ENCODE measurements at regions not wholly inside any gene's neighbourhood (a gene's known extent, or its start where the extent isn't known, plus 50 kb on each side); places are given as distances from the start of the nearest gene placed in this dataset.

DNA sequence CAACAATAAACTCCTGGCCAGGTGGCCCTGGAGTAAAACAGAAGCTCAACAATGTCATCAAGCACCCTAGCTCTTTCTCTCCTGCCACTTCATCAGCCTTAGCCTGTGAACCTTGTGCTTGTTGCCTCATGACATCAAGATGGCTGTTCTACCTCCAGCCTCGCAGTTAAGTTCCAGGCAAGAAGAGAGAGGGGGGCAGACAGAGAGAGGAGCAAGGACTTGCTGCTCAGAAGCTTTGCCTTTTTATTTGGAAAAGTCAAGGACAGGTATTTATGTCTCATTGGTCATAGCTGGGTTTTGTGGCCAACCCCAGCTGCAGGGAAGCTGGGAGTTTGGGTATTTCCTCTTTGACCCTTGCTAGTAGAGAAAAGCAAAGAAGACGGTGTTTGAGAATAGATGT lies 60.3 kb upstream of the GADD45A start:
- 89 to 95% (median 92%) methylated on average over 2 of the region's 2 CpGs for WGBS, 3 donors
- H3K27ac ChIP-seq (ENCODE audit: low read depth, low read length), result no peak overlapping the region

DNA sequence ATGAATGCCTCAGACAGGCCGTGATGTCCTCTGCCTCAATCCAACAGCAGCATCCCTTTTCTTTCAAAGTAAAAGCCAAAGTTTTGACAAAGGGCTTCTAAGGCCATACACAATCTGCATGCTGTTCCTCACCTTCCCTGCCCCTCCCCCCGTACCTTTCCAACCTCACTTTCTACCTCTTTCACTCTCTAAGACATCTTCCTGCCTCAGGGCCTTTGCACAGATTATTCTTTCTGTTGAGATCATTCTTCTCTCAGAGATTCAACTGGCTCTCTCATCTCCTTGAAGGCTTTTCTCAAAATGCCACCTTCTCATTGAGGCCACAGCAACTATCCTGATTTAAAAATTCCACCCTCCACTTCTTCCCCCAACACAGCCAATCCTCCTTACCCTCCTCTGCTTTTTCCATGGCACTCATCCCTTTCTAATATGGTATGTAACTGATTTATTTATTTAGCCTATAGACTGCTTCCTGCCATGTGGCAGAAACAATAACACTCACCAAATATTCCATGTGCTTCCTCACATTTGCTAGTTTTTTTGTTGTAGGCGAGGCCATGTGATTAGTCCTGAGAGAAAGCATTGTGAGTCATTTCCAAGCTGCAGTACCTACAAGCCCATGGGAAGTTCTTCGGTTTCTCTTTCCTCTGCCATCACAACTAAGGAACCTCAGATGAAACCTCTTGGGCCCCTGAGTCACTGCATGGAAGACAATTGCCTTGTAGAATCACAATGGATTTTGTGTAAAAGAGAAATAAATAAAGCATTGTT lies 58.7 kb upstream of the GADD45A start:
- WGBS, 3 donors, result 81 to 91% (median 84%) methylated on average over 4 of the region's 4 CpGs
- no peak overlapping the region for H3K27ac ChIP-seq (ENCODE audit: low read depth, low read length)

DNA sequence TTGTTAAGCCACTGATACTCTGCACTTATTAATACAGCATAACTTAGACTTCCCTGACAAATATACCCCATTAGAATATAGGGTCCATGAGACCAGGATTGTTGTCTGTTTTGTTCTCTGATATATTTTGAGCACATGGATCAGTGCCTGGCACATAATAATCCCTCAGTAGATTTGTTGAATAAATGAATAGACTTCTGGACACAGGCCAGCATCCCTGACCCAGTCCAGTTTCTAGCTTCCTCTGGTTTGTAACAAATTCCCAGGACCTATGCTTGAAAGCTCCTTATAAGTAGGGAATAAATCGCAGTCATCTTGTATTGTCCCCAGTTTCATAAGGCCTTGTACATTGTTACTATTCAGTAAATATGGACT lies 58.2 kb upstream of the GADD45A start:
- no peak overlapping the region for H3K27ac ChIP-seq (ENCODE audit: low read depth, low read length)

DNA sequence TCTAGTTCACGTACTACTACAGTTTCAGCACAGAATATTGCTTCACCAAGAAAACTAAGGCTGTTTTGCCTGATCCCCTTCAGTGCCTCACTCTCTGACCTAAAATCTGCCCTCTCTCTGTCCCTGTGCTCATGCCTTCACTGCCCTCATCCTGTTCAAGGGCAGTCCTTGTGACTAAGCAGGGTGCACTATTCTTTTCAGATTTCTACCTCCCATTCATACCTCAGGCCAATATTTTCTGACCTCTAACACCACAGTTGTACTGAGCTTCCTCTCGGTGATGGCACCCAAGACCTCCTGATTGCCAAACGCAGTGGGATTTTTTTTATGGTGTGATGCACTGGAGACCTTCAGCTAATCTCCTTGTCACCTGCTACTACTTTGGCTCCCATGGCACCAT lies 57.7 kb upstream of the GADD45A start:
- WGBS, 3 donors, result 85 to 89% (median 88%) methylated on average over 3 of the region's 3 CpGs
- no peak overlapping the region for H3K27ac ChIP-seq (ENCODE audit: low read depth, low read length)

More for the DNA sequence above, 58.2 kb upstream of the GADD45A start:
- 79 to 97% (median 80%) methylated on average over 1 of the region's 1 CpG for WGBS, 3 donors

DNA sequence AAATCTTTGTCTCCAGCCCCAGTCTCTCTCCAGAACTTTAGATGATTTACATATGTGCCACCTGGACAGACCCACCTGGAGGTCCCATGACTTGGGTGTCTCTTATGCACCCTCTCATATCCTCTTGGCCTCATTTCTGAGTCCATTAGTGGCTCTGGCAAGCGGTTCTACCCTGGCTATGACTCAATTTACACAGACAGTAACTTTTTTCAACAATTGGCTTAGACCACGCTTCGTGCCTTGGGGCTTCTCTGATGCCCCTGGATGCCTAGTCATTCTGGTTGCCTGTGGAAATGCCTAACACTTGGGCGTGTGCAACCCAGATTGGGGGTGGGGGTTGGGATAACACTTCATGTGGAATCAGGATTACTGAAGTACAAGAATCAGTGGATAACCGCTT lies 57.1 kb upstream of the GADD45A start:
- H3K27ac ChIP-seq (ENCODE audit: low read depth, low read length), result no peak overlapping the region
- WGBS, 3 donors, result 90 to 94% (median 90%) methylated on average over 5 of the region's 5 CpGs

DNA sequence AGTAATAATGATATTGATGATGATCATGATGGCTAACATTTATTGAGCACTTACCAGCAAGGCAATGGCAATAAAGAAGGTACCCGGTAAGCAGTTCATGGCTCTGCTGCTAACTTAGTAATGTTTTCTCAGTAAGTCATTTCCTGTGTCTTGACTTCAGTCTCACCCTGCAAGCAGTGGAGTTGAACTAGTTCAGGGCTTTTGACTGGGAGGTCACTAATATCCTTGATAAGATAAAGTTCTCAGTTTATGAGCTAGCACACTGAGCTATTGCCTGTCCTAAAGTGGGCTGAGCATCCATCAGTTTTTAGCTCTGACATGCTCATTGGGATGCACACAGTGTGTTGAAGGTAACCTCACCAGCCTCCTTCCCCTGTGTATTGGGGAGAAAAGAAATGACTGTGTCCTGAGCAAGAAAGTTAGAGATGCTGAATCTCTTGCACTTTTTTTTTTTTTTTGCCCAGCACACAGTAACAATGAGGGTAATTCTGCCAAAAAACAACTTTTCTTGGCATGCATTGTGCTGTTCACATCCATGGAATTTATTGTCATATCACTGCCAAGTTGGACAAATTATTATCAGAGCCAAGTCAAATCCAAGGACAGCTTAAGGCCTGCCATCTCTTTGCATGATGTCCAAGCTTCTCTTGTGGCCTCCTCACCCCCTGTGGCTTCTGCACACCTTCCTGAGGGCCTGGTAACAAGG lies 55.5 kb upstream of the GADD45A start:
- no peak overlapping the region for H3K27ac ChIP-seq (ENCODE audit: low read depth, low read length)
- 67 to 90% (median 80%) methylated on average over 1 of the region's 1 CpG for WGBS, 3 donors

DNA sequence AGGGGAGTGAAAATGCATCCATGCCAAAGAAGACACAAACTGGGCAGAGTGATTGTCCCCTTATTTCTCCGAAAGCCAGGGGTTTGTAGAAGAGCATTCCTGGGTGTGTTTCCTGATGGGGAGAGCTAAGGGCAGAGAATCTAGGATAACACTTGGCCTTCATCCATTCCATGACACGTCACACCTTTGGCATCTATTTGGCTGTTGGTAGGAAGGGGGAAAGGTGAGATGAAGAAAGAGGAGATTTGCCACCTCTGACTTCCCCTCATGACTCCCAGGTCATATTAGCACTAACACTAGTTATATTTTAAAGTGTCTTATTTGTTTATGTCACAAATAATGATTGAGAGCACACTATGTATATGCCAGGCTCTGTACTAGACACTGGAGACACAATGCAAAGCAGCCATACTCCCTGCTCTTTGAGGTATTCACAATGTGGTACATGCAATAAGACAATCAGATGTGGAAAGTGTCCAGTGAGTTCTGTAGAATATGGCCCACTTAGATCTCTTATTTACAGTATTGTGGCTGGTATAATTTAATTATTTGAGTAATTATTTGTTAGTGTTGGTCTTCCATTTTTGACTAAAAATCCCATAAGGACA lies 54.5 kb upstream of the GADD45A start:
- 84 to 89% (median 87%) methylated on average over 2 of the region's 2 CpGs for WGBS, 3 donors
- H3K27ac ChIP-seq (ENCODE audit: low read depth, low read length), result no peak overlapping the region

DNA sequence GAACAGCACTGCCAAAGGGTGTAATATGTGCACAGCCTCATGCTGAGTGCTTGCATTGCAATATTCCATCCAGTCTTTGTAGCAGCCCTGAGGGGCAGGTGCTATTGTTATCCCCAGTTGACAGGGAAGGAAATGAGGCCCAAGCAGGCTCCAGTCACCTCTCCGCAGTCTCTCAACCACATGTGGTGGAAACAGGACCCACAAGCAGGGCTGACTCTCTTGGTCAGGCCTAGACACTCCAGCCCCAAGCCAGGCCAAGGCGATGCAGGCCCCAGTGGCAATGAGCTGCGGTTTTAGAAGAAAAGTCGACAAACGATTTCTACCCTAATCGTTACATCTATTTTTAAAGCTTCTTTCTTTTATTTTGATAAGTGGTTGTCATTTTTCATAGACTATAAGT lies 52.6 kb upstream of the GADD45A start:
- no peak overlapping the region for H3K27ac ChIP-seq (ENCODE audit: low read depth, low read length)
- 88 to 94% (median 89%) methylated on average over 6 of the region's 6 CpGs for WGBS, 3 donors

DNA sequence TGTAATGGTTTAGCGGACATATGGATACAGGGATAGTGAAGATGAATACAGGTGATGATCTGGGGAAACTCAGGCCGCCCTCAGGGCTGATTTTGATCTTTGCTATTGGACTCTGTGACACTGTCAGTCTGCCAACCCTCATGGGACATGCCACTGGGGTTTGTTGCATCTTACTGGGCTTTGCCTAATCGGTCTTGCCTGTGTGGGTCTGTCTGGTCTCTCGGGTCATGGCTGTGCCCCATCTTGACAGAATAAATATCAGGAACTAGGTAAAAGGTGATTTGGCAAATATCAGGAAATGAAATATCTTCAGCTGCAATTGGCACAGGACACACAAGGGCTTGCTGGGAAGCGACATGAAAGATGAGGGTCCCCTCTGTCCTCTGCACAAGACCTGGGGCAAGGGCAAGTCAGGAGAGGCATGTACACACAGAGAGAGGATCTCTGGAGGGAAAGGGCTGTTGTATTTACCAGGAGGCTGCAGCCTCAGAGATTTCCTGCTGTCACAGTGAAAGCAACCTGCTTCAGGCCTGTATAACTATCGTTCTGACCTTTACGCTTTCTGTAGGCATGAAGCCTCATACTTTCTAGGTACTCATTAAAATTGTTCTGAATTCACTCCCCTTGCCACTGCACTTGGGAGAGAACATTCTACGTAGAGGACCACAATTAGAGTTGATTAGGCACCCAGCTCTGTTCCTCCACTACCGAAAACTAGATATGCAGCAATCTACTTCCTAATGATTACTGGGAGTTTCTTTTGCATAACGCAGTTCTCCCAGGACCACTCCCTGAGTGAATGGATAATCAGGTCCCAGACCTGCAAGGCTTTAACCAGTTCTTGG lies 52.0 kb upstream of the GADD45A start:
- 45 to 73% (median 64%) methylated on average over 10 of the region's 10 CpGs for WGBS, 3 donors
- H3K27ac ChIP-seq (ENCODE audit: low read depth, low read length), result no peak overlapping the region

DNA sequence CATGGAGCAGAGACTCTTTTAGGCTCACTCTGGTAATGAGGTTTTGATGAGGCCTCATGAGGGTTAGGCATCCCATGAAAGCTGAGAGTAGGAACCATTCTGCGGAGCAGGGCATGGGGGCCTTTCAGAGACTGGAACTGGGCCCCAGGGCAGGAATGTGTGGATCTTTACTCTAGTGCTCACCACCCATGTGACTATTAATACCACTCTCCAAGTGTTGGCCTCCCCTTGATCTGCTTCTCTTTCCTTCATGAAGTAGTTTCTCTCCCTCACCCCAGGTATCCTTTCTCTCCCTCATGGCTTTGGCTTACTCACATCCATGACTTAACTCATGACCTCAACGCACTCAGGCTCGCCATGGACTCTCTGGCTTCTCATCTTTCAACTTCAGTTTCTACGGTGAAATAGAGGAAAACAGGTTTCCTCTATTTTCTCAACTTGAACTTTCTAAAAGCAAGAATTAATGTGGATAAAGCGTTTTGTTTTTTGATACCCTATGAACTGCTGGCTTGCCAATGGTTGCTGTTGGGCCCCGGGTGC lies 50.5 kb upstream of the GADD45A start:
- H3K27ac ChIP-seq (ENCODE audit: low read depth, low read length), result no peak overlapping the region
- WGBS, 3 donors, result 91 to 97% (median 93%) methylated on average over 6 of the region's 6 CpGs

DNA sequence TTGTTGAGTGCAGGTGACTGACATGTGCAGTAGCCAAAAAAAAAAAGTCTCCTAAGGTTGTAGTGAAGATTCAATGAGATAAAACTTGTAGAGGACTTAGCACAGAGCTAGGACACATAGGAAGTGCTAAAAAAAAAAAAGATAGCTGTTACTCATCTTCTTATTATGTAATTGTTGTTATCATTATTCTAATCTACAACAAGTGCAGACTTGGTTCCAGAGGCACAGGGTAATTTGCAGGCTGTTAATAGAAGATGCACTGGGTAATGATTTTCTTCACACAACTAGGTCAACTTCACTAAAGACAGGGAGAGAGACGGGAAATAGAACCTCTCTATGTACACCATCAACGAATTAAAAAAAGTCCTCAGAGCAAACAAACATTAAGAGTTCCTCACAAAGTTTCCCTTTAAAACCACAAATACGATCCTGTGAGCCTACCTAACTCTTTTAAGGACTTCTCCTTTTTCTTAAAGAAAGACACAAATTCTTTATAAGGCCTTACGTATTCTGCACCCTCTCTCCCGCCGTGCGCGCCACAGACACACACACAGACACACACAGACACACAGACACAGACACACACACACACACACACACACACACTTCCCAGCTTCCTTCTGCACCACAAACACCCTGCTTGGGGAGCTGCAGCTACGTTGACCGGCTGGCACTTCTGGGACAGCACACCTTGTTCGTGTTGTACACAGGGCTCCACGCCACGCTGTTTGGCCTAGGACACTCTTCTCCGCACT lies 49.8 kb upstream of the GADD45A start:
- no peak overlapping the region for H3K27ac ChIP-seq (ENCODE audit: low read depth, low read length)
- WGBS, 3 donors, result 61 to 68% (median 66%) methylated on average over 14 of the region's 14 CpGs

All from adipose tissue (tissue), 3 donors.